Femur (tissue), 1 donor: ENCODE measurements at regions not wholly inside any gene's neighbourhood (a gene's known extent, or its start where the extent isn't known, plus 50 kb on each side); places are given as distances from the start of the nearest gene placed in this dataset.

Source experiments
- DNase-seq: peaks from one replicate; pipeline ENCODE4 v3.0.0-alpha.2; 2017

GRCh38 chr10:36612436-36612835 lies 513.0 kb upstream of the ANKRD30A start:
- DNase-seq, result no peak

GRCh38 chr10:36608866-36609265 lies 516.5 kb upstream of the ANKRD30A start:
- DNase-seq, result no peak

- DNase-seq, result no peak
Measured at GRCh38 chr10:36608251-36608650, 517.1 kb upstream of the ANKRD30A start.

GRCh38 chr10:36606234-36606839 lies 519.1 kb upstream of the ANKRD30A start:
- no peak for DNase-seq

GRCh38 chr10:36604316-36604715 lies 521.1 kb upstream of the ANKRD30A start:
- no peak for DNase-seq

- DNase-seq, result no peak
Measured at GRCh38 chr10:36603688-36604087, 521.7 kb upstream of the ANKRD30A start.

GRCh38 chr10:36602374-36602773 lies 523.0 kb upstream of the ANKRD30A start:
- no peak for DNase-seq

- DNase-seq, result no peak
Measured at GRCh38 chr10:36597756-36598320, 527.6 kb upstream of the ANKRD30A start.

- no peak for DNase-seq
Measured at GRCh38 chr10:36592964-36593363, 532.4 kb upstream of the ANKRD30A start.

- no peak for DNase-seq
Measured at GRCh38 chr10:36591436-36591835, 534.0 kb upstream of the ANKRD30A start.

GRCh38 chr10:36583690-36584089 lies 541.7 kb upstream of the ANKRD30A start:
- no peak for DNase-seq

- DNase-seq, result no peak
Measured at GRCh38 chr10:36581237-36581636, 544.2 kb upstream of the ANKRD30A start.

- DNase-seq, result no peak
Measured at GRCh38 chr10:36578306-36578705, 547.1 kb upstream of the ANKRD30A start.

GRCh38 chr10:36577126-36577525 lies 548.3 kb upstream of the ANKRD30A start:
- DNase-seq, result no peak

GRCh38 chr10:36574207-36574606 lies 551.2 kb upstream of the ANKRD30A start:
- DNase-seq, result peak; percentile 66

GRCh38 chr10:36573246-36573645 lies 552.2 kb upstream of the ANKRD30A start:
- no peak for DNase-seq

GRCh38 chr10:36564433-36564832 lies 561.0 kb upstream of the ANKRD30A start:
- DNase-seq, result no peak

- DNase-seq, result peak; percentile 33
Measured at GRCh38 chr10:36559412-36560400, 565.7 kb upstream of the ANKRD30A start.

GRCh38 chr10:36556468-36556867 lies 568.9 kb upstream of the ANKRD30A start:
- DNase-seq, result no peak

GRCh38 chr10:36555036-36555435 lies 570.4 kb upstream of the ANKRD30A start:
- DNase-seq, result no peak

GRCh38 chr10:36547965-36548364 lies 577.4 kb upstream of the ANKRD30A start:
- no peak for DNase-seq

- DNase-seq, result no peak
Measured at GRCh38 chr10:36542493-36542892, 582.9 kb upstream of the ANKRD30A start.

- DNase-seq, result no peak
Measured at GRCh38 chr10:36540611-36541010, 584.8 kb upstream of the ANKRD30A start.
